SU-DHL-6 (cell line): ENCODE measurements at regions not wholly inside any gene's neighbourhood (a gene's known extent, or its start where the extent isn't known, plus 50 kb on each side); places are given as distances from the start of the nearest gene placed in this dataset.

Experiments
- H2AFZ ChIP-seq: fragments of 200-600 bp; sonication (generic); 2 replicates; pipeline ENCODE4 v1.6.1; 2014; ENCODE audit warnings: low read depth, mild to moderate bottlenecking, moderate library complexity, mixed read lengths, antibody characterized with exemption, low read length; ENCODE audit not compliant: severe bottlenecking
- H3F3A ChIP-seq: fragments of 200-600 bp; shearing (Covaris generic); 2 replicates; pipeline ENCODE4 v1.6.0; 2016; ENCODE audit warnings: antibody characterized with exemption, mild to moderate bottlenecking; ENCODE audit not compliant: insufficient read depth
- H3K27ac ChIP-seq: fragments of 200-600 bp; sonication (generic); 2 replicates; pipeline ENCODE4 v1.5.1; 2016; ENCODE audit warnings: low read depth, mild to moderate bottlenecking, low read length, moderate library complexity, mixed read lengths
- H3K27me3 ChIP-seq: fragments of 200-600 bp; sonication (generic), shearing (Covaris generic); 2 replicates; pipeline ENCODE4 v1.6.0; 2014; ENCODE audit warnings: mild to moderate bottlenecking, low read length
- H3K36me3 ChIP-seq: fragments of 200-600 bp; sonication (generic); 2 replicates; pipeline ENCODE4 v1.6.1; 2014; ENCODE audit warnings: mild to moderate bottlenecking, low read length, mixed read lengths
- H3K4me2 ChIP-seq: fragments of 300-600, 200-600 bp; shearing (Covaris generic), sonication (generic); 2 replicates; pipeline ENCODE4 v1.6.0; 2014; ENCODE audit warnings: low read length, low read depth, mild to moderate bottlenecking; ENCODE audit not compliant: poor library complexity, severe bottlenecking
- H3K4me3 ChIP-seq: fragments of 200-600 bp; sonication (generic); 2 replicates; pipeline ENCODE4 v1.5.1; 2014; ENCODE audit warnings: antibody characterized with exemption, low read length, mild to moderate bottlenecking, mixed read lengths; ENCODE audit not compliant: insufficient read depth, poor library complexity, severe bottlenecking
- H3K79me2 ChIP-seq: fragments of 200-600 bp; sonication (generic); 2 replicates; pipeline ENCODE4 v1.6.1; 2014; ENCODE audit warnings: mild to moderate bottlenecking, low read length, moderate library complexity; ENCODE audit not compliant: insufficient read depth
- H3K9ac ChIP-seq: fragments of 200-600 bp; sonication (generic); 2 replicates; pipeline ENCODE4 v1.7.0; 2014; ENCODE audit warnings: mild to moderate bottlenecking, low read length
- H3K9me2 ChIP-seq: fragments of 200-600 bp; sonication (generic); replicated peaks from 2 replicates; pipeline ENCODE4 v1.6.1; 2014; ENCODE audit warnings: low read length; ENCODE audit not compliant: insufficient read depth
- H3K9me3 ChIP-seq: fragments of 200-600 bp; sonication (generic); 2 replicates; pipeline ENCODE4 v1.6.1; 2014; ENCODE audit warnings: low read length, mixed read lengths; ENCODE audit not compliant: insufficient read depth
- H4K20me1 ChIP-seq: fragments of 200-600 bp; sonication (generic); 2 replicates; pipeline ENCODE4 v1.6.1; 2014; ENCODE audit warnings: low read depth, mild to moderate bottlenecking, antibody characterized with exemption, low read length, moderate library complexity, mixed read lengths
- EZH2phosphoT487 ChIP-seq: fragments of 200-600 bp; sonication (generic), shearing (Covaris generic); conservative IDR thresholded peaks from 2 replicates; pipeline ENCODE4 v1.6.1; 2018; ENCODE audit warnings: mild to moderate bottlenecking, antibody characterized with exemption, low read length, moderate library complexity, mixed read lengths
- TF ChIP-seq, protein P1 (sequence below): fragments of 200-600 bp; sonication (generic); IDR thresholded peaks from one replicate; pipeline ENCODE4 v1.5.1; 2017; ENCODE audit warnings: antibody characterized with exemption, mild to moderate bottlenecking, low read length, moderate library complexity; ENCODE audit not compliant: insufficient read depth, poor library complexity, severe bottlenecking

DNA sequence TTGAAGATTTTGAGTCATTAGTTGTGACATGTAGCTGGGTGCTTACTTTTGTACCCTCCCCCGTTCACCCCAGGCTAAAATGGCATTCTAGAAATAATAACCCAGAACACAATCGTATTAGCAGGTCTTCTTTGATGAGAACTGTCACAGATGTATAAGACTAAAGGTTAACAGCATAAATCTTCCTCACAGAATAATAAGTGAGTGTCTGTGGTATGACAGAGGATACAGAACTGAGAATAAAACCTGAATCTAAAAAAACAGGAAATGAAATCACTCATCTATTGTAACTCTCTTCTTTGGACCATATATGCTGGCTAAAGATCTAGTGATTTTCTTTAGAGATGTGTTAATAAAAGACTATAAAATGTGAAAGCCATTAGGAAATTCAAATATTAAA is 746.6 kb downstream of the LRFN5 start:
- Histone ChIP-seq H3K36me3 (no peaks in the 10 kb centered on the region; the same call in 1 of the 2 replicates), H3K27me3 (no peaks in the 10 kb centered on the region), H3K4me3 (no peak overlapping the region), H3K4me2 (peak overlapping the region; percentile 44), H3K79me2 (no peaks in the 10 kb centered on the region), H4K20me1 (no peaks in the 10 kb centered on the region), H3K9me3 (no peaks in the 10 kb centered on the region), H3K9ac (no peak overlapping the region), H3K27ac (peak overlapping the region; percentile 58), H3F3A (0 out of 2 replicates have a peak, but pooled peaks cover 3% of the 10 kb centered on the region), H2AFZ (peak overlapping the region; percentile 70), H3K9me2 (no peaks in the 10 kb centered on the region)
- TF ChIP-seq, protein P1, sequence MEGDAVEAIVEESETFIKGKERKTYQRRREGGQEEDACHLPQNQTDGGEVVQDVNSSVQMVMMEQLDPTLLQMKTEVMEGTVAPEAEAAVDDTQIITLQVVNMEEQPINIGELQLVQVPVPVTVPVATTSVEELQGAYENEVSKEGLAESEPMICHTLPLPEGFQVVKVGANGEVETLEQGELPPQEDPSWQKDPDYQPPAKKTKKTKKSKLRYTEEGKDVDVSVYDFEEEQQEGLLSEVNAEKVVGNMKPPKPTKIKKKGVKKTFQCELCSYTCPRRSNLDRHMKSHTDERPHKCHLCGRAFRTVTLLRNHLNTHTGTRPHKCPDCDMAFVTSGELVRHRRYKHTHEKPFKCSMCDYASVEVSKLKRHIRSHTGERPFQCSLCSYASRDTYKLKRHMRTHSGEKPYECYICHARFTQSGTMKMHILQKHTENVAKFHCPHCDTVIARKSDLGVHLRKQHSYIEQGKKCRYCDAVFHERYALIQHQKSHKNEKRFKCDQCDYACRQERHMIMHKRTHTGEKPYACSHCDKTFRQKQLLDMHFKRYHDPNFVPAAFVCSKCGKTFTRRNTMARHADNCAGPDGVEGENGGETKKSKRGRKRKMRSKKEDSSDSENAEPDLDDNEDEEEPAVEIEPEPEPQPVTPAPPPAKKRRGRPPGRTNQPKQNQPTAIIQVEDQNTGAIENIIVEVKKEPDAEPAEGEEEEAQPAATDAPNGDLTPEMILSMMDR = no peak
- no peak for TF ChIP-seq EZH2phosphoT487

DNA sequence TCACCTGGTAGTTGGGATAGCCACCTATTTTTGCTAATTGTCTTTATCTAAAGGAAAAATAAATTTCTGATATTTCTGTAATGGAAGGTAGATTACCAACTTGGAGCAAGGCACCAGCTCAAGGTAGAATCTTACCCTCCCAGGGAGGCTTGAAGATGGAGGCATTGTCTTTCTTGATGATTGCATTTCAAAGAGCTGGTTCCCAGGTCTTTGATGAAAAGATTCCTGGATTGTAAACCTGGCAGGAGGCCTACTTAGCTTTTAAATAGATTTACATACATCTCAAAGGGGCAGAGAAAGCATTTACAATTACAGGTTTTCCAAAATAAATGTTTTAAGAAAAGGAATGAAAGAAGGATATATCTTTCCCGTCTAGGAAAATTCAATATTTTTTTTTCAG is 729.2 kb downstream of the LRFN5 start:
- Histone ChIP-seq H2AFZ (peak overlapping the region; percentile 60), H4K20me1 (no peaks in the 10 kb centered on the region), H3K79me2 (no peaks in the 10 kb centered on the region), H3K27me3 (no peaks in the 10 kb centered on the region), H3K27ac (no peak overlapping the region), H3K9me2 (no peaks in the 10 kb centered on the region), H3K9ac (no peak overlapping the region), H3F3A (no peaks in the 10 kb centered on the region), H3K36me3 (no peaks in the 10 kb centered on the region), H3K9me3 (no peaks in the 10 kb centered on the region), H3K4me2 (no peak overlapping the region), H3K4me3 (no peak overlapping the region)
- TF ChIP-seq EZH2phosphoT487 = no peak
- TF ChIP-seq, protein P1 = no peak

DNA sequence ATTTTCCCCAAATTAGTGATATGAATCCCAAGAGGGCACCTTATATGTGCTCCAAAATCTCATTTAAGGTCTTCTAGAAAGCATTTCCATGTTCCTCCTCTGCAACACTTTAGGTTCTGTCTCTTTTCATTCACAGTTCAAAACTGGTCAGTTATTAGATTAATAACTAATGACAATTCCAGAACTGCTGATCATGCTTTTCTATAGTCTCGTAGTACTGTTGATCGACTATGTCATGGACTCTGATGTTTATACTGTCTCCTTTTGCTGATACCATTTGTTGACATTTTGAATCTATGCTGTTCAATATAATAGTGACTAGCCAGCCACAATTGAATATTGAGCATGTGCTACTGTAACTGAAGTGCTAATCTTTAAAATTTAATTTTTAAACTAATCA is 728.3 kb downstream of the LRFN5 start:
- Histone ChIP-seq H4K20me1 (no peaks in the 10 kb centered on the region), H3K9me3 (no peaks in the 10 kb centered on the region), H3K36me3 (no peaks in the 10 kb centered on the region), H2AFZ (no peak overlapping the region), H3K27me3 (no peaks in the 10 kb centered on the region), H3K9me2 (no peaks in the 10 kb centered on the region), H3K4me2 (no peak overlapping the region), H3K27ac (no peak overlapping the region), H3K9ac (no peak overlapping the region), H3K79me2 (no peaks in the 10 kb centered on the region), H3K4me3 (no peak overlapping the region), H3F3A (no peaks in the 10 kb centered on the region)
- TF ChIP-seq, protein P1 = no peak
- no peak for TF ChIP-seq EZH2phosphoT487
